Choroid plexus epithelial cell (primary cell): ENCODE measurements at regions not wholly inside any gene's neighbourhood (a gene's known extent, or its start where the extent isn't known, plus 50 kb on each side); places are given as distances from the start of the nearest gene placed in this dataset.

ENCODE experiments used
- DNase-seq: peaks from one replicate; pipeline ENCODE4 v3.0.0-alpha.2; 2010; ENCODE audit warnings: low read depth
- H3K4me3 ChIP-seq: 2 replicates; pipeline ENCODE4 v1.5.1; 2011; ENCODE audit warnings: low read depth, mild to moderate bottlenecking, control low read depth, low read length, moderate library complexity
- TF ChIP-seq, protein P1 (sequence below): conservative IDR thresholded peaks from 2 replicates; pipeline ENCODE4 v1.5.1; 2011; ENCODE audit warnings: low read depth, mild to moderate bottlenecking, control low read depth, inconsistent platforms, low read length, moderate library complexity

DNA sequence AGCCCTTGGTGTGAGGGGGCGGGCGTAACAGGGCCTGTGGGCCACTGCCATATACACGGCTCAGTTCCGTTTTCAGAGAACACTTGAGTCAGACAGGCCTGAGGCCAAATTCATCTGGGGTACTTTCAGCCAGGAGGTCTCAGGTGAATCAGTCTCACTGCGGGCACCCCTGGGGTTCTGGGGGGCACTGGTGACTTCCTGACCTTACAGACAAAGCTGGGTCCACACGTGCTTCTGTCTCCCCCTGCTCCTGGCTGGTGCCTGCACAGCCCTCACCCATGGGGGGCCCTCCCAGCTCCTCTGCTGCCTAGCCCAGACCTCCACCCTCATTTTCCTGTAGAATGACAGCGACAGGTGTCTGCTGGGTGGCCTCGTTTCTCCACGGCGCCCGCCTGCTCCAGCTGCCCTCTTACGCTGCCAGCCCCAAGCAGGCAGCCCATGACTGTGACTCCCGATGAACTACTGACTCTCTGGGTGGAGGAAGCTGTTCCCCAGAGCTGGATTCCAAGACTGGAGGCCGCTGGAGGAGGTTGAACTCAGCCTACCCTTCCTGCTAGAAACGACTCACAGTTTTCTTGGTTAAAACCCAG lies 374.1 kb upstream of the IRX4 start:
- DNase-seq, result no peak
- TF ChIP-seq, protein P1, sequence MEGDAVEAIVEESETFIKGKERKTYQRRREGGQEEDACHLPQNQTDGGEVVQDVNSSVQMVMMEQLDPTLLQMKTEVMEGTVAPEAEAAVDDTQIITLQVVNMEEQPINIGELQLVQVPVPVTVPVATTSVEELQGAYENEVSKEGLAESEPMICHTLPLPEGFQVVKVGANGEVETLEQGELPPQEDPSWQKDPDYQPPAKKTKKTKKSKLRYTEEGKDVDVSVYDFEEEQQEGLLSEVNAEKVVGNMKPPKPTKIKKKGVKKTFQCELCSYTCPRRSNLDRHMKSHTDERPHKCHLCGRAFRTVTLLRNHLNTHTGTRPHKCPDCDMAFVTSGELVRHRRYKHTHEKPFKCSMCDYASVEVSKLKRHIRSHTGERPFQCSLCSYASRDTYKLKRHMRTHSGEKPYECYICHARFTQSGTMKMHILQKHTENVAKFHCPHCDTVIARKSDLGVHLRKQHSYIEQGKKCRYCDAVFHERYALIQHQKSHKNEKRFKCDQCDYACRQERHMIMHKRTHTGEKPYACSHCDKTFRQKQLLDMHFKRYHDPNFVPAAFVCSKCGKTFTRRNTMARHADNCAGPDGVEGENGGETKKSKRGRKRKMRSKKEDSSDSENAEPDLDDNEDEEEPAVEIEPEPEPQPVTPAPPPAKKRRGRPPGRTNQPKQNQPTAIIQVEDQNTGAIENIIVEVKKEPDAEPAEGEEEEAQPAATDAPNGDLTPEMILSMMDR, result no peak
- no peak overlapping the region for H3K4me3 ChIP-seq

DNA sequence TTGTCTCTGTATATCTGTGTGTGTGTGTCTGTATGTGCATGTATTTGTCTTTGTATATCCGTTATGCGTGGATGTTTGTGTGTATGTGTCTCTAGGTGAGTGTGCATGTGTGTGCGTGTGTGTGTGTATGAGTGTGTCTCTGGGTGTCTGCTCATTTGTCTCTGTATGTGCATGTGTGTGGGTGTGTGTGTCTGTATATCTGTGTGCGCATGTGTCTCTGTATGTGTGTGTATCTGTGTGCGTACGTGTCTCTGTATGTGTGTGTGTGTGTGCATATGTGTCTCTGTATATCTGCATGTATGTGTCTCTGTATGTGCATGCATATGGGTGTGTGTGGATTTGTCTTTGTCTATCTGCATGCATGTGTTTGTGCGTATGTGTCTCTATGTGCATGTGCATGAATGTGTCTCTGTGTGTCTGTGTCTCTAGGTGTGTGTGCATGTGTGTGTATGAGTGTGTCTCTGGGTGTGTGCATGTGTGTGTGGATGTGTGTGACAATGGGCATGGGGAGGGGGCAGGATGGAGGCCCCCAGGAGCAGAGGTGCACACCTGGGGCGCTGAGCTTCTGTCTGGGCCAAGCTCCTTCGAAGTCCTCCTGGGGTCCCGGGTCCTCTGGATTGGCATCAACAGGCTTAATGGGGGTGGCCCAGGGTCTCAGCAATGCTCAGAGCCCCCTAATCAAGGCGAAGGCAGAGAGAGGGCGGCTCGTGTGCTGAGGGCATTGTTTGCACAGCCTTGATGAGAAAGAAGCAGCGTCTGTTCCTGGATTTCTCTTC lies 373.4 kb upstream of the IRX4 start:
- TF ChIP-seq, protein P1, result no peak
- no peak for DNase-seq
- no peak overlapping the region for H3K4me3 ChIP-seq

DNA sequence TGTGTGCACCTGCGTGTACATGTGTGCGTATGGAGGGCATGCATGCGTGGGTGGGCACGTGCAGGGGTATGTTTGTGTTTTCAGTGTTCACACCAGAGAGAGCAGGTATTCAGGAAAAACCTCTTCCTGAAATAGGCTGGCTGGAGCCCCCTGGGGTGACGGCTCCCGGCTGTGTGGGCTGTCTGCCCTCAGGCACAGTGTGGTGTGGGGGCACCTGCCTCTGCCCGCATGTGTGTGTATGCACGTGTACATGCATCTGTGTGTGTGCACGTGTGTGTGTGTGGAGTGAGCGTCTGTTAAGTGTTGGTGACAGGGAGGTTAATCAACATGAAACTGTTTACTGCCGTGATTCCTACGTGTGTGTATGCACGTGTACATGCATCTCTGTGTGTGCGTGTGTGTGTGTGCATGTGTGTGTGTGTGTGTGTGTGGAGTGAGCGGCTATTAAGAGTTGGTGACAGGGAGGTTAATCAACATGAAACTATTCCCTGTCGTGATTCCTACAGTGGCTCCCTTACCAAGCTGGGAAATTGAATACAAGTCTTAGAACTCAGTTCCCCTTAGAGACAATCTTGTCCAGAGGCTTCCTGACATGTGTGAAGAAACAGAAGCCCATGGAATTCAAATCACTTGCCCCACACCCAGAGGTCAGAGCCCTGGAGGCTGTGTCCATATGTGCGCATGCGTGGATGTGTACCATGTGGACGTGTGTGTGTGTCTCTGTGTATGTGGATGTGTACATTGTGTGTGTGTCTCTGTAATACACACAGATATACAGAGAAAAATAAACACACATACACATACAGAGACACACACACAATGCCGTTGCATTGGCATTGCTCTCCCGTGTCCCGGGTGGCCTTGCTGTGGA lies 372.4 kb upstream of the IRX4 start:
- TF ChIP-seq, protein P1, result no peak
- H3K4me3 ChIP-seq, result no peak overlapping the region
- DNase-seq, result no peak

DNA sequence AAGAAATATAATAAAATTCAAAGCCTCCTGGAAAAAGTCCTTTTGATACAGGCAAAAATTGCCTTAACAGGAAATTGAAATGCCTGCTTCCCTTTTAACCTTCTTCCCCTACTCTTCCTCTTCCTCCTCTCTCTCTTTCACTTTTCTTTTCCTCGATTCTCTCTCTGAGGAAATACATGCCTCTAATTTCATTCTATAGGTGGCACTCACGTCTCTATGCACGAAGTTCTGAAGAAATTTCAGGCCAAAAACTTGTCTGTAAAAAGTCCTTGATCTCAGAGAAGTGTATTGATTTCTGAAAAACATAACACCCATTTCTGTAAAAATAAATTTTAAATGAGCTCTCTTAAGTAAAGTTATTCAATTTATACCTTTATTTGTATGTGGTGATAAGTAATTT lies 371.7 kb upstream of the IRX4 start:
- DNase-seq, result no peak
- no peak overlapping the region for H3K4me3 ChIP-seq
- TF ChIP-seq, protein P1, result no peak

DNA sequence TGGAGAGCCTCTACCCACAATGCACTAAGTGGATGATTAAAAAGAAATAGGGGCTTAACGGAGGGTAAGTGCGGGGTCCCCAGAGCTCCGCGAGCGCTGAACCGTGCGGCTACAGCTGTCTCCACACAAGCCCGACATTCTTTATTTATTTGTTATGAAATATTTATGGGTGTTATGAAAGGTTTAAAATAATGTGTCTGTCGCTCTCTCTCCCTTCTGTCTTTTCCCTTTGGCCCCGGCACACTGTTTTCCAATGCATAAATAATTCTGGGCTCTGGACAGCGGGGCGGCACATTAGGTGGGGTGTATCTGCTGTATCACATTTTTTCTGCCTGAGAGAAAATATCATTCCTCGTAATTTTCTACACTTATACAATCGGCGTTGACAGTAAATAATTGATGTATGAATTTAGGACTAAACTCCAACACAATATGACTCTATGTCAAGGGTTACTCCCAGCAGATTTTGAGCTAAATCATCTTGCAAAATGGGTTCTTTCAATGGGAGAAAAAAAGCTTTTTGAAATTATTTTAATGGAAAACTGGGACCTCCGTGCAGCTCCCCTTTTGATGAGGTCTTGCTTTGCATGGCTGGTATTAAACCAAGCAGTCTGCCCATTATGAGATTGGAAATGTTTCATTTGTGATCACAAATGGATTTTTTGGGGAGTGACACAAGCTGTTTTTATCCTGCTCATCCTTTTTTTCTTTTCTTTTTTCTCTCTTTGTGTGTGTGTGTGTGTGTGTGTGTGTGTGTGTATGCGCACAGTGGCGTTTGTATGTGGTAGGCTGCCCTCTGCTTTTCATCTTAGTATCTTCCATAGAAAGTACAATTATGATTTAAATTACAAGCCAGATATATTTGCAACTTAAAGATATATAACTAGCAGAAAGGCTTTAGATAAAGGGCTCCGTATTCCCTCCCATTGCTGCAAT lies 370.6 kb upstream of the IRX4 start:
- no peak for DNase-seq
- TF ChIP-seq, protein P1, result no peak
- no peak overlapping the region for H3K4me3 ChIP-seq

DNA sequence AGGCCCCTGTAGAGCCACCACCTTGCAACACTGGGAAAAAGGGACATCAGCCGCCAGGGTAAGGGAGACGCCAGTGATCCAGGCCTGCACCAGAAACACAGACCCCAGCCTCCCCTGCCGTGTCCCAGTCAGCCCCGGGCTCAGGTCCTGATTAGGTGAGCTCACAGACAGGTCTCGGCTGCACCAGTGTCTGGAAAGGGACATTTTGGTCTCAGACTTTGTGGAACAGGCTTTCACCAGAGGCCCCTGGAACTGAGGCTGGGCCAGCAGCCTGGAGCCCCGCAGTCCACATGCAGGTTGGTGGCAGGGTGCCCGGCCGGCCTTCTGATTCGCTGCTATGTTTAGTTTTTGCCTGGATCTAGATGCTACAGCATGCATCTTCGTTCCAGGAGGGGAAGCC lies 369.0 kb upstream of the IRX4 start:
- DNase-seq, result no peak
- TF ChIP-seq, protein P1, result no peak
- no peak overlapping the region for H3K4me3 ChIP-seq
